Bronchial epithelial cell (primary cell): ENCODE measurements at regions not wholly inside any gene's neighbourhood (a gene's known extent, or its start where the extent isn't known, plus 50 kb on each side); places are given as distances from the start of the nearest gene placed in this dataset.

Source experiments
- DNase-seq: peaks from one replicate; pipeline ENCODE4 v3.0.0-alpha.2; 2010; ENCODE audit warnings: low read depth
- FAIRE-seq: peaks from 2 replicates; lab custom pipeline; 2011; peaks lifted over from hg19 to GRCh38; lab: Jason Lieb, UNC
- H3K27me3 ChIP-seq: 2 replicates; pipeline ENCODE4 v1.5.1; 2011; ENCODE audit warnings: low read length; ENCODE audit not compliant: control insufficient read depth, insufficient read depth
- H3K36me3 ChIP-seq: 2 replicates; pipeline ENCODE4 v1.5.1; 2011; ENCODE audit warnings: low read length; ENCODE audit not compliant: control insufficient read depth, insufficient read depth
- H3K4me3 ChIP-seq: 2 replicates; pipeline ENCODE4 v1.5.1; 2011; ENCODE audit warnings: mild to moderate bottlenecking, low read depth, low read length, control low read depth
- TF ChIP-seq, protein P1 (sequence below): IDR thresholded peaks from 2 replicates; pipeline ENCODE4 v1.5.1; 2011; ENCODE audit warnings: mild to moderate bottlenecking, moderate library complexity, low read length, control low read depth, inconsistent platforms; ENCODE audit not compliant: insufficient read depth, severe bottlenecking

DNA sequence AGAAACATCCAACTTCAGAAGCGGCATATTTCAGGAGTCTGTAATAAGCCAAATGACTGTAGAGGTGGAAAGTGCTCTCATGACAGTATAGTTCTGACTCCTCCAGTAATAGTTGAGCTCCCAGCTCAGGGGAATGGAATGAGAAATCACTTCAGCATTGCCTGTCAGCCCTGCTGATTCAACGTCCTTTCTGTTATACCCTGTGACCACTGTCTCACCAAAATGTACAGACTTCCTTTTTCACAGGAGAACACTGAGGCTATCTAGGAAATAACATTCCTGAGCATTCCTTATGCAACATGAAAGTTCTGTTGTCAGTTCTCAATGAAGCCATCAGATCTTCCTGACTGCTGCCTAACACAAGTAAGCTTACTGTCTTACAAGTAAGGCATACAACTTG, 284.5 kb upstream of the MME start:
- FAIRE-seq (peak; percentile 60), DNase-seq (peak; percentile 94)
- H3K4me3 ChIP-seq: no peak overlapping the region
- H3K27me3 ChIP-seq: no peaks in the 10 kb centered on the region
- TF ChIP-seq, protein P1, sequence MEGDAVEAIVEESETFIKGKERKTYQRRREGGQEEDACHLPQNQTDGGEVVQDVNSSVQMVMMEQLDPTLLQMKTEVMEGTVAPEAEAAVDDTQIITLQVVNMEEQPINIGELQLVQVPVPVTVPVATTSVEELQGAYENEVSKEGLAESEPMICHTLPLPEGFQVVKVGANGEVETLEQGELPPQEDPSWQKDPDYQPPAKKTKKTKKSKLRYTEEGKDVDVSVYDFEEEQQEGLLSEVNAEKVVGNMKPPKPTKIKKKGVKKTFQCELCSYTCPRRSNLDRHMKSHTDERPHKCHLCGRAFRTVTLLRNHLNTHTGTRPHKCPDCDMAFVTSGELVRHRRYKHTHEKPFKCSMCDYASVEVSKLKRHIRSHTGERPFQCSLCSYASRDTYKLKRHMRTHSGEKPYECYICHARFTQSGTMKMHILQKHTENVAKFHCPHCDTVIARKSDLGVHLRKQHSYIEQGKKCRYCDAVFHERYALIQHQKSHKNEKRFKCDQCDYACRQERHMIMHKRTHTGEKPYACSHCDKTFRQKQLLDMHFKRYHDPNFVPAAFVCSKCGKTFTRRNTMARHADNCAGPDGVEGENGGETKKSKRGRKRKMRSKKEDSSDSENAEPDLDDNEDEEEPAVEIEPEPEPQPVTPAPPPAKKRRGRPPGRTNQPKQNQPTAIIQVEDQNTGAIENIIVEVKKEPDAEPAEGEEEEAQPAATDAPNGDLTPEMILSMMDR: no peak
- no peaks in the 10 kb centered on the region for H3K36me3 ChIP-seq

DNA sequence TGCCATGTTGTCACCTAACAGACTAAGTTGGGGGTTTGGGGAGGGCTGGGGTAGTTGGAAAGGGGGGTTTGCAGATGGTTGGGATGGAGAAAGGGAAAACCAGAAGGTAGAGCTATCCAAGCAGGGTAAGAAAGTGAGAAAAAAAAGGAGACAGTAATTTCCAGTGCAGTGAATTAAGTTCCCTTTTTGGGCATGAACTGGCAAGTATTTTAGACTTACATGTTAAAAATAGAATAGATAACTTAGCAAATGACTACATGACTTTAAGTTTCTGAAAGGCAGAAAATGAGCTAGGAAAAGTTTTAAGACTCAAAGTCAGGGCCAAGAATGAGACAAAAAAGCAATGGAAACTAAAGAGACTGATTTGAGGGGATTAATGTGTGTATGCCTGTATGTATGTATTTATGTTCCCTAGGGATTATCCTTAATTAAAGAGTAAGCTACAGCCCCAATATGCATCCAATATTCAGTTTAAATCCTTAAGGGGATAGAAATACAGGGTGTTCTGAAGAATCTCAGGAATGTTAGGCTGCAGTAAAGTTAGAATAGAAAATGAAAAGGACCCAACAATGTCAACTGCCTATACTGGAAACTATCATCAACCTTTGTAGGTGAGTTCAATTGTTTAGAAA, 285.2 kb upstream of the MME start:
- no peak overlapping the region for H3K4me3 ChIP-seq
- no peaks in the 10 kb centered on the region for H3K36me3 ChIP-seq
- DNase-seq (peak; percentile 1), FAIRE-seq (no peak)
- no peaks in the 10 kb centered on the region for H3K27me3 ChIP-seq
- TF ChIP-seq, protein P1: no peak

GRCh38 chr3:154794391-154794790, 285.7 kb upstream of the MME start:
- FAIRE-seq: no peak
- H3K4me3 ChIP-seq: no peak overlapping the region
- H3K36me3 ChIP-seq: no peaks in the 10 kb centered on the region
- TF ChIP-seq, protein P1: no peak
- H3K27me3 ChIP-seq: no peaks in the 10 kb centered on the region
- DNase-seq: no peak

DNA sequence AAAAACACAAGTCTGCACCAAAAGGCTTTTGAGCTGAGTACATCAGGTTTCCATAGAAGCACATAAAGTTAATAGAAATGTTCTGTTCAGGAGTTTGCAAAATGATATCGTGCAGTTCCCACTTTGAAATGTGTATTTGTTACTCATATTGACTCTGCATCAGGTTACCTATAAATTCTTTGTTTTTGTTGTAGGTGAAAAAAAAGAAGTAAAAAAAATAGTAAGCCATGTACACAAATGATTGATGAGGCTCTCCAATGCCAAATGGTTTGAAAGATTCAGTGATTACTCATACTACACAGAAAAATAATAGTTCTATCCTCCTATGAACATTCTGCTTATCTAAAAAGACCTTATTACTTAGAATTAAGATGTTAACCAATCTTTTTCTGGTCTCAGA, 287.3 kb upstream of the MME start:
- no peak overlapping the region for H3K4me3 ChIP-seq
- no peak for FAIRE-seq
- TF ChIP-seq, protein P1: no peak
- H3K36me3 ChIP-seq: no peaks in the 10 kb centered on the region
- DNase-seq: no peak
- H3K27me3 ChIP-seq: no peaks in the 10 kb centered on the region

DNA sequence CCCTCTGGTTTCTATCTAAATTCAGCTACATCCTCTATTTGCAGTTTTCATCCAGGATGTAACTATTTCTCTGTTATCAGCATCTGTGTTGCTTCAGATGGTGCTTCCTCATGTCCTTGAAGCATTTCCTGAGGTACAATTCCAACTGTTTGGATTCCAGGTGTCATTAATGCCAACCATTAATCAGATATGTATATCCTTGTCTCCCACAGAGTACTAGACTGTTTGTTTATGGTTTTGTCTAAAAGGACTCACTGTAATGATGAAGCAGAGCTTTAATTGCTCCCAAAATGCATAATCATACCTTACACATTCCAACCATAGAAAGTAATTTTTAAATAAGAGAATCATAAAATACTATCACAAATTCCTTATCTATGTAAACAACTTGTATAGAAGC, 288.5 kb upstream of the MME start:
- Histone ChIP-seq H3K27me3 (no peaks in the 10 kb centered on the region), H3K4me3 (no peak overlapping the region), H3K36me3 (no peaks in the 10 kb centered on the region)
- TF ChIP-seq, protein P1: no peak
- FAIRE-seq (no peak), DNase-seq (no peak)

- TF ChIP-seq, protein P1: no peak
- FAIRE-seq (no peak), DNase-seq (no peak)
- Histone ChIP-seq H3K4me3 (no peak overlapping the region), H3K27me3 (no peaks in the 10 kb centered on the region), H3K36me3 (no peaks in the 10 kb centered on the region)
Measured at GRCh38 chr3:154786724-154787123, 293.4 kb upstream of the MME start.
